NCI-H2081 treated with DMSO at 0.1 percent for 48 hours (cell line): ENCODE measurements at regions not wholly inside any gene's neighbourhood (a gene's known extent, or its start where the extent isn't known, plus 50 kb on each side); places are given as distances from the start of the nearest gene placed in this dataset.
A peak's percentile ranks its signal among the peaks of the same experiment; 100 is the strongest.
"Not testable (repeated sequence)": the region's sequence is repeated elsewhere in the genome, so short reads cannot be mapped to it uniquely, and the experiment has no call there.

ENCODE experiments used
- DNase-seq: peaks from one replicate; lab custom pipeline; 2025; lab: John Stamatoyannopoulos, UW

DNA sequence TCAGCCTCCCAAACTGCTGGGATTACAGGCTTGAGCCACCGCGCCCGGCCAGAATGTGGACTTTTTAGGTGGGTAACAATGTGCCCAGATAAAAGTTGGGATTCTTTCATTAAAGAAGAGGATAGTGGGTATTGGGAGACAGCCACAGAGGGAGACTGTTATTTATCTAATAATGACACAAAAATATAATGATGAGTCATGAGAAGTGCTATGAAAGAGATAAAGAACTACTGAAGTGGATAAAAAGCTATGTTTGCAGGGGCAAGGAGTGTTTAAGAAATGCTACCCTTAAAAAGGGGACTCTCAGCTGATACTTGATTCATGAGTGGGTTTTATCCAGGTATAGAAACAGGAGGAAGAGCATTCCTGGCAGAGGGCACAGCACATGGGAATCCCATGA lies 143.6 kb upstream of the ERCC6L2 start:
- no peak for DNase-seq

DNA sequence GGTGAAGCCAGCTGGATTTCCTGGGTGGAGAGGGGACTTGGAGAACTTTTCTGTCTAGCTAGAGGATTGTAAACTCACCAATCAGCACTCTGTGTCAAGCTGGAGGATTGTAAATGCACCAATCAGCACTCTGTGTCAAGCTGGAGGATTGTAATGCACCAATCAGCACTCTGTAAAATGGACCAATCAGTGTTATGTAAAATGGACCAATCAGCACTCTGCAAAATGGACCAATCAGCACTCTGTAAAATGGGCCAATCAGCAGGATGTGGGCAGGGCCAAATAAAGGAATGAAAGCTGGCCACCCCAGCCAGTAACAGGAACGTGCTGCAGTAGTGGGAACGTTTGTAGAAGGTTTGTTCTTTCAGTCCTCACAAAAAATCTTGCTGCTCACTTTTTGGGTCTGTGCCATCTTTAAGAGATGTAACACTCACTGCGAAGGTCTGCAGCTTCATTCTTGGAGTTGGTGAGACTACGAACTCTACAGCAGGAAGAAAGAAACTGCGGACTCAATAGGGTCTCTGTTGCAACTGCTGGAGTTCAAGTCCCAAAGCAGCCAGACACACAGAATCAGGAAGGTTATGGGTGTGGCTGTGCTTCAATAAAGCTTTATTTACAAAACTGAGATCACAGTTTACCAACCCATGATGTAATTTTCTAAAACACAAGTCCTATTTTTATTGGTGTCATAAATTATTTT lies 145.7 kb upstream of the ERCC6L2 start:
- DNase-seq = no peak

DNA sequence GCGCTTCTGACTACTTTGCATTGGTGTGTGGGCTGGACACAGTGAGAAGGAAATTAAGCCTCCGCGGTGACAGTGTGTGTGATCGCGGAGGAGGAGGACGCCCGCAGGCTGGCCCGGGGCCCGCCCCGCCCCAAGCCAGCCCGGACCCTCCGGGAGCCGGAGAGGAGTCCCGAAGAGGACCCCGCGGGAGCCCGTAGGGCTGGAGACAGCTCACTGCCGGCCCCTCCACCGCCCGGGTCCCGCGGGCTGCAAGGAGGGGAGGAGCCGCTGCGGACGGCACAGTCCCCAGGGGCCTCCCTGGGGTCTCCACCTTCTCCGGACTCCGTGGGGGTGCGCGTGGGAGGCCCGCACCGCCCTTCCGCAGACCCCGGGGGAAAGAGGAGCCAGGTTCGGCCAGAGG lies 146.4 kb upstream of the ERCC6L2 start:
- DNase-seq = no peak

DNA sequence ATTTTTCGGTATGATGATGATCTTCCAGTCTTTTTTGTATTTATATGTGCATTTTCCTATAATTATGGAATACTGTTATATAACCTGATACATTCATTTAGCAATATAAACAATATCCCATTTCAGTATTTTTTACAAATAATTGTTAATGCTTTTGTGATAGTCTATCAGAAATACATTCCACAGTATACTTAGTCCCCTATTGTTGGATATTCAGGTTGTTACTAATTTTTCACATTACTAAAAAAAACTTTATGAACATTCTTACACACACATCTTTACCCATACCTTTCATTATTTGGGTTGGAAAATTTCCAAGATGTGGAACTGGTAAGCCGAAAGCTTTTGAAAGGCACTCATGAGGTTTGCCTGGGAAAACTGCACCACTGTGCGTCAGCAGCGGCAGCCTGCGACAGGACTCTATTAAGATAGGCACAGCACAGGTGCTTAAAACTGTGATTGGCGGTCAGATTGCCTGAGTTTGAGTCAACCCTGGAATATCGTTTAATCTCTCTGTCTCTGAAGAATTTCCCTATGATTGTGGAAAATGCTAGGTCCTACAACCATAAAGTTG lies 147.5 kb upstream of the ERCC6L2 start:
- DNase-seq = no peak

DNA sequence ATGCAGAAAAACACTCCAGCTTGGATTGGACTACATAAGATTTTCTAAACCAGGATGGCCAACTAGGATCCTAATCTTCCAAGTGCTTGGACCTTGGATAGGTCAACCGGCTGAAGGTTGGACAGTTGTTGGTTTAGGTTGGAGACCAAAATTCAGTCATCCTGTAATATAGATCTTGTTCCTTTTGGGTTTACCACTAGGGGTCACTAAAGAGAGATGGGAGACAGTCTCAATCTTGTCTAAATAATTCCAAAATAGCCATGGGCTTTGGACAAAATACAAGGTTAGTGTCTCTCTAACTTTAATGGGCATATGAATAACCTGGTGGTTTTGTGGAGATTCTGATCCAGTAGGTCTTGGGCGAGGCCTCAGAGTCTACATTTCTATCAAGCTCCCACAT lies 148.7 kb upstream of the ERCC6L2 start:
- peak; percentile 4 for DNase-seq

DNA sequence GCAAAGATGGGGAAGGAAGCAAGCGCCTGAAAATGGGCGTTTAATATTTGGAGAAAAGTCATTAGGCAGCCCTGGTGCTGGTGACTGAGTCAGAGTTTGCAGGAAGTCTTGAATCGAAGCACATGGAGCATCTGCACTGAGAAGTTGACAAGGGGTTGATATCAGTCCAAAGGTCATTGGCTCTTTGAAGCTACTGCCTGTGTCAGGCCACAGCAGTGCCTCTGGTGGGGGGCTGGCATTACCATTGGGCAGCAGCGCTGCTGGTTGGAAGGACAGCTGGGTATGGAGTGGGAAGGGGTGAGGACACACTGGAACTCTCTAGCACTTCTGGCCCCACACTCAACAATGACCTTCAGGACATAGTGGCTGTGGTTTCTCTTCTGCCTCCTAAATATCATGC lies 150.4 kb upstream of the ERCC6L2 start:
- DNase-seq = no peak

DNA sequence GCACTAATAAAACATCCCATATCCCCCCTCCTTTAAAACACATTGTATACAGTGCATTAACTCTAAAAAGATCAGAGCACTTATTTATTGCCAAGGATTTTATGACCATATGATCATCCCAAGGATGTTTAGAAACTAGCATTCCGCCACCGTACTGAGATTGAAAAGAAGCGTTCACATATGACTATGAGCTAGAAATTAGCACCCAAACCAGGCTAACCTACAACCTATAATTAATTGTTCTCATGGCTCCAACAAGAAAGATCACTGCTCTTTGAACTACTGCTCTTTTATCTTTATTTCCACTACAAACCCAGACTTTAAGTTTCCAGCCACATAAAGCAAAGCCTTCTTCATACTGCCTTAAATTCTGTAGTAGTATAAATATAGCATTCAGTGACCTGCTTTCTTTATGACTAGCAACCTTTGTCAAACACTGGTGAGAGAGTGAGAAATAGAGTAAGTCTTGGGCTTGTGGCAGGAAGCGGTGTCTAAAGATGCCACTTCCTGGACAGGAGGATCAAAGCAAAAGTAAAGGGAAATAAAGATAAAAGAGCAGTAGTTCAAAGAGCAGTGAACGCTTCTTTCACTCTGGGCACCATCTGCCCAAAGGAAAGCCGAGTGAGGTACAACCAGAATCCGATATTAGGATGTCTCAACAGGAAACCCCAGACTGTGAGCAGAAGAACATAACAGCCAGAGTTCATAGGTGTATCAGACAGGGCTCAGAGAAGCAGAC lies 151.1 kb upstream of the ERCC6L2 start:
- DNase-seq = no peak

DNA sequence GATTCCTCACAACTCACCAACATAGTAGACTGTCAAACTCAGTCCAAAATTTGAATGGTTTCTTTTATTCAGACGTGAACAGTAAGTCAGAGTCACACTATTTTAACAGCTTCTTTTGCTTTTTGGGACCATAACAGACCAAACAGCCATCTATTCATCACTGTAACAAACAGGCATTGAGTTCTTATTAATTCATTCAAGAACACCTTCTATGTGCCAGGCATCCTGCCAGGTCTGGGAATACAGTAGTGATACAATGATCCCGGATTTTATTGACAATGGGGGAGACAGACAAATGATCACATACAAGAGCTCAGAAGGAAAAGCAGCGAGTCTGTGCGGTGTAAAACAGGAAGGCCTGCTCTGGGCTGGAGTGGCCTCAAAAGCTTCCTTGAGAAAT lies 153.3 kb upstream of the ERCC6L2 start:
- no peak for DNase-seq

DNA sequence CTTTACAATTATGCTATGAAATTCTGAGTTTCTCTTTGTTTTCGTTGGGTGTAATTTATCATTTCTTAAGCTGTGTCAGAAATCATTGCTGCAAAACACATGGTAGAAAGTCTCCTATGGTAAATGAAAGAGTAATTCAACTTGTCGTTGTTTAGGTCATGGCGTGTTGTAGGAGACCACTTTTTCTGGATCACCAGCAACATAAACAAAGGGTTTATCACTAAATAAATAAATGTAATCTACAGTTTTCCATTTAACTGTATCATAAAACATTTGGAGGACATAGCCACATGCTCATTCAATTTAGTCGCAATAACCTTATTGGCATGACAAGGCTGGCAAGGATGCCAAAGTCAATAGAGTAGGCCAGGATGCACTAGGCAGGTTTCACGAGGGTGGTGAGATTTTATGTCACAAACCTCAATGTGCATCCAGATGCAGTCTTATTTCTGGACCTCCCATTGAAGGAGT lies 154.4 kb upstream of the ERCC6L2 start:
- DNase-seq = no peak

DNA sequence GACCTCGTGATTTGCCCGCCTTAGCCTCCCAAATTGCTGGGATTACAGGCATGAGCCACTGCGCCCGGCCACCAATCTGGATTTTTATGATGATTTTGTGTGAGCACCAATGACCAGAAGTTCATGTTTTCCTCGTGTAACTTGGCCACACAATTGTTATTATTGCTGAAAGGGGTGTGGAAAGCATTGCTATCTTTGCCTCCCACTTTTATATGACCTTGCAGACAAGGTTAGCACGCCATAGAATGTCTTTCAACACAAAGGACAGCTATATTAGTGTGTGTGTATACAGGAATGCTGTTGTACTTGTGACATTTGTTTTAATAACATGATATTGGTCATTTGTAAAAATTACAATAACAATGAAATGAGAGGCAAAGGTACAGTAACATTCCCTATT lies 155.0 kb upstream of the ERCC6L2 start:
- no peak for DNase-seq

DNA sequence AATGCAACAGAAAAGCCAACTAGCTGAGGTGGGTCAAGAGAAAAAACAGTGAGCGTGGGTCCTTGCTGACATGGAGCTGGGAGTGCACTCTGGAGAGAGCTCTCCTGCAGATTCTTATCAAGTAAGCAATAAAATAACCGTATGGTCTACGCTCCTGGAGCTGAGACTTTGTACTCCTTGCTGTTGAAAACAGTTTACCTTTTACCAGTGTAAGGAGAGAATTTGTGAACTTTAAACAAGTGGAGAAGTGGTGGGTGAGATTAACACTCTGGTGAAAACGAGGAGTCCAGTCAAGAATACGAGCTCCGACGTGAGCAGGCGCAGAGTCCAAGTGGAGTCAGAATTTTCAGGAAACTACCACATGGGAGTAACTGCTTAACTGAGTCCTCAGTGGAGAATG lies 156.1 kb upstream of the ERCC6L2 start:
- no peak for DNase-seq

DNA sequence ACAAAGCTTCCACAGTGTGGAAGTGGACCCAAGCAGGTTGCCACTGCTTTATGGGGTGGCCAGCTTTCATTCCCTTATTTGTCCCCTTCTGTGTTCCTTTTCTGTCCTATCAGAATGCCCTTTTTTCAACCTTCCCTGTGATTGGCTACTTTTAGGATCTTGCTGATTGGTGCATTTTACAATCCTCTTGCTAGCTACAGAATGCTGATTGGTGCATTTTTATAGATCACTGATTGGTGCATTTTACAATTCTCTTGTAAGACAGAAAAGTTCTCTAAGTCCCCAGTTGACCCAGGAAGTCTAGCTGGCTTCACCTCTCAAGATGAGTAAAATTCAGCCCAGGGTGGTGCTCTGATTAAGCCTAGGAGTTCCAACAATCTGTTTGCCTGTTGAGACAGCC lies 157.2 kb upstream of the ERCC6L2 start:
- DNase-seq = no peak

DNA sequence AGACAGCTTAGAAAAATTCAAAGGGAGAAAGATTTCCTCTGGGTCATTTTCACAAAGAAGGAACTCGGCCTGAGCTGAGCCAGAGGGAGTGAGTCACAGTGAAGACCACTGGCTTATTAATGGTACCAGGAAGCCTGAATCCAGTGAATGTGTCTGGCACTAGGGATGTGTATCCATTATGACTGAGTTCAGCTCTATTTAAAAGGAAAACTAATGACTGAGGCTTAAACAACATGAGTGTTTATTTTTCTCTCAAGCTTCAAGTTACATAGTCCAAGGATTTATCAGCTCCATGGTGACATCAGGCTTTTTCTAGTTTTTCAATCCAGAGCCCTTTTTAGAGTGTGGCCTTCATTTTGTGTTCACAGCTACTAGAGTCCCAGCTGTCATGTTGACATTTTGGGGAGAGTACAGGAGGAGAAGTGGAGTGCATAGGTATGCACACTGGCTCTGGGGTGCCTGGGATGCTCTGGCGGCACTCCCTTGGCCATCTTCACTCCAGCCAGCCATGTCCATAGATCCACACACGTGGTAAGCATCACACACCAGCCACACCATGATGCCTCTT lies 159.5 kb upstream of the ERCC6L2 start:
- DNase-seq = no peak

DNA sequence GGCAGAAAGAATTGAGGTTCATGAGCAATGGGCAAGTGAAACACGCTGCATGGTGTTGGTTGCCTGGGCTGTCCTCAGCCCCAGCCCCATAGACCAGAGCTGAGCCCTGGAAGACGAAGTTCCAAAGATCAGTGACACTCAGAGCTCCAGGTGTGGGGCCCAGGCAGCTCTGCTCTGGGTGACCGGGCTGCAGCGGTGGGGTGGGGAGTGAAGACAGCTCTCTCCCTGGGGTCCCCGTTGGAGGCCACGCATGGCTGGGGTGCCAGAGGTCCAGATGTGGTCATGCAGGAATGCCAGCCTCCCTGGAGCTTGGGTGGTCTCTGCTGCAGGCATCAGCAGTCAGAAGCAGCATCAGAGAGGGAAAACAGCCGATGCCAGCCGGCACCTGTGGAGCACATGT lies 165.0 kb upstream of the ERCC6L2 start:
- DNase-seq = no peak

DNA sequence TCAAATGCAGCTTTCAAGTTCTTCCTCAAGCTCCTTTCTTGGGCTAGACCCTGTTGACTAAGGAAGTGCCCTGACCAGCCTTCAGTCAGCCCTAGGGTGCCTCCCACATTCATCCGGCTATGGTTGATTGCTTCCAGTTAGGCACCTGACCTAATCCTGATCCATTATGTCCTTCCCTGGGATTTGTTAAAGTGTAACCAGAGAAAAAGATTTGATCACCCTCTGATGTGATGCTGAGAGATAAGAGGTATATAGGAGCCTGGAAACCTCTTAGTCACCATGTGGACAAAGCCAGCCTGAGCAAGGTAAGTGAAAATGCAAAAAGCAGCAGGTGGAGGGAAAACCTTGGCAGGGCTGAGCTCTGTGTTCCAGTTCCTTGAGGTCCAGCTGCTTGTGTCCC lies 178.8 kb upstream of the ERCC6L2 start:
- no peak for DNase-seq

DNA sequence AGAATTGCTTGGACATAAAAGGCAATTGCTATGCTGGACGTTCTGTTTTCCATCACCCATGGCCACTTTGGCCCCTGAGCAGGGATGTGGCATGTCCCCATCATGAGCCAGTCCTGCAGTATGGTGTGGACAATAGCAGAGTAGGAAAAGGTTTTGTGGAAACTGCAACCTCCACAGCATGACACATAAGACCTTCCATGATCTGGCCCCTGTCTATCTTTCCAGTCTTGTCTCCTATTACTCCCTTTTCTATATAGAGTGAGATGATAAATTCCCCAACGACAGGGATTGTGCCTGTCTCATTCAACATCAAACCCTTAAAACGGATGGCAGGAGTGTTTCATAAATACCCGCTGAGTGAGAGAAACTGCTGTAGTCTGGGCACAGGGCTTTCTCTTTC lies 174.7 kb upstream of the PTCH1 start:
- DNase-seq = no peak

DNA sequence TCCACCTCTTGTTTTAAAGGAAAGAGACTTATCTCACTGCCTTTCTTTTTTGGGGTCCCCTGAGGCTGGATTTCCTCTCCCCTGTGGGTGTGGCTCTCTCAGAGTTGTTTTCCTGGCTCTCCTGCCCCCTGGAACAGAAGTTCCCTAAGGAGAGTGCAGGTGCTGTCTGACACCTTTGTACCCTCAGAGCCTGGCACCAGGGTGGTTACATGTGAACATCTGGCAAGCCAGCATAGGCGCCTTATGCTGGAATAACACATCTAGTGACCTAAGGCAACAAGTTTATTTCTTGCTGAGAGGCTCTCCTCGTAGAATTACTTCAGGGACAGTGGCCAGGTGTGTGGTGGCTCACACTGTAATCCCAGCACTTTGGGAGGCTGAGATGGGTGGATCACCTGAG lies 172.9 kb upstream of the PTCH1 start:
- no peak for DNase-seq

DNA sequence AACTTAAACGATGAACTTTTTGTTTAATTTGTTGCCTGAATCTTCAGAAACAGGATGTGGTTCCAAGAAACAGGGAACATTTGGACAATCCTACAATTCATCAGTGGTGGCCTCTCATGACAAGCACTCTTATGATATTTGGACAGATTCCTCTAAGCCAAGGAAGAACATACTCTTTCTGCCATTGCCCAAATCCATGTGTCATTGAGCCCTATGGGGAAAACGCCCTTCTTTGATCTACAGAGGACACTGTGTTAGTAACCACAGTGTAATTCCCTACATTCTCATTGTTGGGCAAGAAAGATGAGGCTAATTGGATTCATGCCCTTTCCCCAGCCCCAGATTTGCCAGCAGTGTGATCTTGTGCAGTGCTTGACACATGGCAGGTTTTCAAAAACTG lies 167.7 kb upstream of the PTCH1 start:
- DNase-seq = no peak

DNA sequence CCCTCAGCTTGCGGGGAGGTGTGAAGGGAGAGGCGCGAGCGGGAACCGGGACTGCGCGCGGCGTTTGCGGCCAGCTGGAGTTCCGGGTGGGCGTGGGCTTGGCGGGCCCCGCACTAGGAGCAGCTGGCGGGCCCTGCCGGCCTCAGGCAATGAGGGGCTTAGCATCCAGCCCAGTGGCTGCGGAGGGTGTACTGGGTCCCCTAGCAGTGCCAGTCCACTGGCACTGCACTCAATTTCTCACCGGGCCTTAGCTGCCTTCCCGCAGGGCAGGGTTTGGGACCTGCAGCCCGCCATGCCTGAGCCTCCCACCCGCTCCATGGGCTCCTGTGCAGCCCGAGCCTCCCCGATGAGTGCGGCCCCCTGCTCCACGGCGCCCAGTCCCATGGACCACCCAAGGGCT lies 163.5 kb upstream of the PTCH1 start:
- not testable (repeated sequence) for DNase-seq

DNA sequence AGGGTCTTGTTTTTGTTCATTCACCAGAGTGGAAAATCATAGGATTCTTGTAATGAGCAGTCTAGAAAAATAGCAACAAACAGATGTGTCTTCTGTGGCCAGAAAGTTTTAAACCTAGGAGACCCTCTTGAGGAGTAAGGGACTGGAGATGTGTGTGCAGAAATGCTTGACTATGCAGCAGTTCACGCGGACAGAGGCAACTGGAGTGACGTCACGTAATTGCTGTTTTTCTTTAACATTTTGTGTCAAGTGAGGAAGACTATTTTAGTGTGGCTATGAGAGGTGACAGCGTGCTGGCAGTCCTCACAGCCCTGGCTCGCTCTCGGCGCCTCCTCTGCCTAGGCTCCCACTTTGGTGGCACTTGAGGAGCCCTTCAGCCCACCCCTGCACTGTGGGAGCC lies 163.1 kb upstream of the PTCH1 start:
- no peak for DNase-seq

DNA sequence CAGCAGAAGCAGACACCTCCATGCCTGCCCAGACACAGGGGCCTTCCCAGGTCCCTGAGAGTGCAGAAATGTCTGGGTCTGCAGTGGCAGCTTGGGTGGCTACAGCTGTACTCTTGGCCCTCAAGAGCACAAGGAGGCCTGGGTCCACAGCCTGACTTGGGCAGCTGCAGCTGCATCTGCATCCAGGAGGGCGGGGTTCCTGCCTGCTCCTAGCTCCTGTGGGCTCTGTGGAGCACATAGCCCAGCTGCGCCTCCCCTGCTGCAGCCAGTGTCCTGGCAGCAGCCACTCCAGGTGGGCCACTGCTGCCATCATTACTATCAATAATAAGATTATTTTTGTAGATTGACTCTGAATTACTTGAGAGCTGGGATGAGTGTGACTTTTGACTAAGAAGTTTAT lies 162.0 kb upstream of the PTCH1 start:
- no peak for DNase-seq

DNA sequence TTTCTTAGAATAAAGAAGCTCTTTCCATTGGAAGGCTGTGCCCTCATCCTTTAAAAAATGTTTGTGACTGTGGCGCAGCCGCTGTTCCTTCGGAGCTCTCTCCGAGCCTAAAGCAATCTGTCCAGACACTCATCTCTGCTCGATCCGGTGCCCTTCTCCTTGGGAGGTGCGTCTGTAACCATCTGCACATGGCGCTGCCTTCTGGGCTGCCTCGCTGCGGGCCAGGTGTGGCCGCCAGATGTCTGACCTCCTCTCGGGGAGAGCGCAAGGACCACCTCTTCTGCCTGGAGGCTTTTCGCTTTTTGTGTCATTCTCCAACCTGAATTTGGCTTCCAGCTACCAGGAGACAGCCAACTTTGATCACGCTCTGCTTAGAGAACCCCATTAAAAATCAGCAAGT lies 153.4 kb upstream of the PTCH1 start:
- DNase-seq = no peak

DNA sequence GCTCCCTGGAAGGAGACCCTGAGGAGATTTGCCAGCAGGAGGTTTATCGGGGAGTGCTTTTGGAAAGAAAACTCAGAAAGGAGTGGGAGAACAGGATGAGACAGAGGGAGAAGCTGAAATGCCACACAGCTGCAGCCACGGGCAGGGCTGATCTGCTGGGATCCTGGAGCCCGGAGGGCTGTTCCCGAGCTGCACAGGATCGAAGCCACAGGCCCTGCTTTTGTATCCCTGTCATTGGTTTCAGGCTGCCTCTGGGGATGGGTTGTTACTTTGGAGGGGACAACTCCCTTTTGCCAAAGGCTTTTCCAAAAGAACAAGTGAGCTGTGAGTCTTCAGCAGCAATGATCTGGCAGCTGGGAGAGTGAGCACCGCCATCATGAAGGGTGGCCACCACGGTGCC lies 152.5 kb upstream of the PTCH1 start:
- DNase-seq = no peak
